GM21619 (cell line): ENCODE measurements at regions not wholly inside any gene's neighbourhood (a gene's known extent, or its start where the extent isn't known, plus 50 kb on each side); places are given as distances from the start of the nearest gene placed in this dataset.
"Not testable (repeated sequence)": the region's sequence is repeated elsewhere in the genome, so short reads cannot be mapped to it uniquely, and the experiment has no call there.

ENCODE experiments used
- ATAC-seq: cut with Tn5 transposase; IDR thresholded peaks from one replicate; pipeline ENCODE4 v1.9.1; 2021; ENCODE audit not compliant: unreplicated experiment

DNA sequence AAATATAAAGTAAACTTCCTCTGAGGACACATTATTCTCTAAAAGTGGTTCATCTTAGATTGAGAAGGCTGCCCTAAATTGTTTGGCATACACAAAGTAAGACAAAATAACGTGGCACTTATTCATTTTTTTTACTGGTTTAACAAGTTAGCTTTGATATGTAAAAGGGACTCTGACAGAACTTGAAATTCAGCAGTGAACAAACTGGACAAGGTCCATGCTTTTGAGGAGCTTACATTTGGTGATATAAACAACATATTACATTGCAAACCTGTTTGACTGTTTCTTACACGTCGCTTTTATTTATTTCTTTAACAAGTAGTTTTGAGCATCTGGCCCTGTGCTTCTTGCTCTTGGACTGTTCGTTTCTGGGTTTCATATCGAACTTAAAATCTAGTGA is 253.1 kb upstream of the POM121L12 start:
- ATAC-seq: no peak

DNA sequence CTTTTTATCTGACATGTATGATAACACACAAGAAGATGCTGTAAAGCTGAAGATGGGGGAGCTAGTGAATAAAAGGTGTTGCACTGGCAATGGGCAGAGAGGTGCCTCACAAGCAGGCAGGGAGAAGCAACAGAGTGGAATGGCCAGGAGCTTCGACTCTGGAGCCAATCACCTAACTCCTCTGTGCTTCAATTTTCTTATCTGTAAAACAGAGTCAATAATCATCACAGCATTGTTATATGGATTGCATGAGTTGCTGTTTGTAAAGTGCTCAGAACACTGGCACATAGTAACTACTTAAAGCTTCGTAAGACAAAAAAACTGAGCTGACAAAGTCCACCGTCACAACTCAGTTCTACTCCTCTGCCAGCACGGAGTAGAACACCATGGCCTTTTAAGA is 254.2 kb upstream of the POM121L12 start:
- ATAC-seq: no peak

DNA sequence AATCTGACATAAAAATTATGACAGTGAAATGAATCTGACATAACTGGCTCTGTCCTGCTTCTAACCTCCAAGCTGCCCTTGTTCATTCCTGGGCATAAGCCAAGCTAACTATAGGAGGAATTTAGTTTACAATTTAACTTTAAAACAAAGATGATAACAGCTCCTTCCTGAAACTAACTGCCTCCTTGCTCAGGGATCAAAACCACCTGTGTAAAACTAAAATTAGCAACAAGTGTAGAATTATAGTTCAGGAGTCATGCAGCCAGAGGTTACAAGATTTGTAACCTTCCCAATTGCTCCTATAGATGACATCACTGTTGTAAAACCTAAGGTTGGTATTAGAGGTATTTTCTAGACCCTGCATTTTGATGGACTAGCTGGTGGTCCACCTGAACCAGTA is 256.4 kb upstream of the POM121L12 start:
- ATAC-seq: no peak

DNA sequence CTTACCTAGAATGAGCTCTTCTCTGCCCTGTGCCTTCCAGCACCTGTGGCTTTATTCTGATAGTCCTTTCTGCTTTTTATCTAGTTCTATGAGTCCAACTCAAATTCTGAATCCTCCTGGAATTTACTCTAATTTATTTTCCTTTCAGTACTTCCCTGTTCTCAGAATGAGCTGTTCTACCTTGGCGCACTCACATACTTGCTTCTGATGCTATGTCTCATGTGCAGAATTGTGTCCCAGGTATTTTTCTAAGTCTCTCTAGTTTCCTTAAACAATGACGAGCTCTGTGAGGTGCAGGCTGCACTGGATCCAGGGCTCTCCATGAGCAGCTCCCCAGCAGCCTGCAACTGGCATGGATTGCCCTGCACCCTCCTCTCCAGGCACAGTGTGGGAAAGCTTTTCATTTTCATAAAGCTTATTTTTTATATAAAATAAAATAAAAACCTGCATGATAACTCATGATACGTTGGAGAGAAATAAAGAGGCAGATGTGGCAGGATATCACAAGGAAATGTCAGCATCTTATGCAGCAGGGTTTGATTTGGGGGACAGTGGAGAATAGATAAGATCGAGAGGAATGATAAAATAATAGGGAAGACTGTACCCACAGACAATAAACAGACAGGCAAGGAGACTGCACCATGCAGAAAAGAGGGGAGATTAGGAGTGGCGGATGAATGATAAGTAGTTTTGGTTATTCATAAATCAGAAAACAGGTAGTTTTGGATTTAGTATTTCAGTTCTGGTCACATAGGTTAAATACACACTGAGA is 258.2 kb upstream of the POM121L12 start:
- ATAC-seq: no peak

DNA sequence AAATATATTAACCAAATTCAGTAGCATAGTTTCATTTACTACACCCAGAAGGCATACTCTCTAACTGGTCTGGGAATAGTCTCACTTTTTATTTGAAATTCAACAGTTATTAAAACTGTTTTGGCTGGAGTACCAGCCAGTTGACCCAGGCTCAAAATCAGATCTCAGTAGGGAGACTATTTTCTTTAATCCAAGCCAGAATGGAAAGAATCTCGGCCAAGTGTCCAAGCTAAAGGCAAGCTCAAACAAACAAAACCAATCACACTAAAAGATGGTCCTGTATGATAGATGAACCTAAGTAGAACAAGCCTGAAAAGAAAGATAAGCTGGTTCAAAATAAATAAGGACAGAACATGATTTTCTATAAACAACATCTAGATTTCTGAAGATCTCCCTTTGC is 259.6 kb upstream of the POM121L12 start:
- ATAC-seq: no peak

DNA sequence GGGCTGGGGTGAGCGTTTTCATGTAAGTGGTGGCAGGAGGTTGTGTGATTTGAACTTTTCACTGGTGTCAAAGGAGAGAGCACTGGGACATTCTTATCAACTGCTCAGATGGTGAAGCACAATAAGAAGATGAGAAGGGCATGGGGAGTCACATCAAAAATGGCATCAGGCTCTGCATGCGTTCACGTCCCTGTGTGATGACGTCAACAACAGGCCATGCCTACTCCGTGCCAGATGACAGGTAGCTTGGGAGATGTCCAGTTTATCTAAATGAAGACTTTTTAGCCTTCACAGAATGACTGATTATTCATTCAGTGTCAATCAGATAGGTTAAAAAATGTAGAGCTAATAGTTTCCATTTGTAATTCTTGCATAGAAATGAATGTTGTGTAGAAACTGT is 264.3 kb upstream of the POM121L12 start:
- ATAC-seq: no peak

DNA sequence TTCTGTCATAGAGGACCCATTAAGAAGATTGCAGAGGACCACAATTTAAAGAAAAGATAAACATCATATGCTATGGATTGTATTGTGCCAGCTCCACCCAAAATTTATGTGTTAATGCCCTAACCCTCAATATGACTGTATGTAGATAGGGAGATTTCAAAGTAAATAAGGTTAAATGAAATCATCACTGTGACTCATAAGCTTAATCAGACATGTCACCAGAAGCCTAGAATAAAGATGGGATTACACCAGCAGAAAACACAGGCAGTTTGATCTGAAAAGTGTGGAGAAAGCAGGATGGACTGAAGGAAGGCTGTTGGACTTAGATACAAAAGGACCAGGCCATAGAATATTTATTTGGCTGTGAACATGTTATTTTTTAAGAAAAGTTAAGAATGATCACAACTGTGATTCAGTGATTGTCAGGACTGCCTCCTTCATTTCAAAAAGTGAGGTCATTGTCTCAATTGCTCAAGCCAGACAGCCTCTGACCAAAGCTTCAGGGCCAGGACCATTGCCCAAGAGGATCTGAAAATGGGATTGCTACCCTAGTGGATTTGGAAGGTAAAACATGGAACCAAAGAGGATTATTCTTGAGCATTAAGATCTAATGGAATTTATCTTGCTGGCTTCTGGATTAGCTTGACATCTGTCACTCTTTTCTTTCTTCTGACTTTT is 270.8 kb upstream of the POM121L12 start:
- ATAC-seq: no peak

DNA sequence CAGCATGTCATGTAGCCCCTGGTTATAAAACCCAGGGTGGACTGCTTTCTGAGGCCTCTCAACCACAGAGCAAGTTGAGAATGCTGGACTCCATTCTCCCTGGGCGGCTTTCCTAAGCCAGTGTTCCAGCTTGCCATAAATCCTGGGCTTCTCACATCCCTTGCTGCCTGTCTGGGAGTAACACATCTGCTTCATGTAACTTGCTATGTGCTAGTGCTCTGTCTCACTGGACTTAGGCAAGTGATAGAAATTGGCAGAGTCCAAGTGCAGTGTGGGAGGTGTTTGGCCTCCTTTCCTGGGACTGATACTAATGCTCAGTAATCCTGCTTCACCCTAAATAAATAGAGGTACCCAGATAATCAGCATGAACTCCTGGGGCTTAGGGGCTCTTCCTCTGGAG is 277.1 kb upstream of the POM121L12 start:
- no peak for ATAC-seq

DNA sequence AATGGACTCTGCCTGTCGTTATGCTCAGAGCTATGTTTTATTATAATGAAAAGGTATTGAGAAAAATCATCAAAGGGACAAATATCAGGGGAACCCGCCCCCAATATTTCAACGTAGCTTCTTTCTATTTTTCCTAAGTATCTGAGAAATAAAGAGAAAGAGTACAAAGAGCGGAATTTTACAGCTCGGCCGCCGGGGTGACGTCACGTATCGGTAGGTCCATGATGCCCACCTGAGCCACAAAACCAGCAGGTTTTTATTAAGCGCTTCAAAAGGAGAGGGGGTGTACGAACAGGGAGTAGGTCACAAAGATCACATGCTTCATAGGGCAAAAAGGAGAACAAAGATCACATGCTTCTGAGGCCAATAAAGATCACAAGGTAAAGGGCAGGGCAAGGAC is 281.6 kb upstream of the POM121L12 start:
- no peak for ATAC-seq

DNA sequence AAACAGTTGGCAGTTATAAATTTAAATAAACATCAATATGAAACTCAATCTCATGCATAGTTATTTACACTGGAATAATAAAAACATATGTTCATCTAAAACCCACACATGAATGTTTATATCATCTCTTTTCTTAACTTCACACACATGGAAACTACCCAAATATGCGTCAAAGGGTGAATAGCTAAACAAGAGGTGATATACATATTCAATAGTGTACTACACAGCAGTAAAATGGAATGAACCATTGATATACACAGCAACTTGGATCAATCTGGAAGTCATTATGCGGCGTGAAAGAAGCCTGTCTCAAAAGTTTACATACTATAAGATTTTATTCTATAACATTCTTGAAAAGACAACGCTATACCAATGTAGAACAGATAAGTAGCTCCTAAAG is 282.5 kb upstream of the POM121L12 start:
- no peak for ATAC-seq

DNA sequence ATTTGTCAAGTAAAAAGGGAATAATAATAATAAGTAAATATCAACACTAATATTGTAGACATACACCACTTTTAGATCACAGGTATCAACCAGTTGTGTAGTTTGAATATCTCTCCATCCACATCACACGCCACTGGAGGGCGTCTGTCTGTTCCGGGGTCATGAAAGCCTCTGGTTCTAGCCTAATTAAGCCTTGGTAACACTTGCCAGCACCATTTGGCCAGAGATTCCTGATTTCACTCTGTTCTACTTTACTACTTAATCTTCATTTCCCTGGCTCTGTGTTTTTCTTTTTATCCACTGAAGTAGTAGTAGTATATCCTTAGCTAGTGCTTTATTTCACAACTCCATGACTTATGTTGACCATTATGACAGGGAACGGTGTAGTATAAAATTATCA is 285.6 kb upstream of the POM121L12 start:
- ATAC-seq: no peak

DNA sequence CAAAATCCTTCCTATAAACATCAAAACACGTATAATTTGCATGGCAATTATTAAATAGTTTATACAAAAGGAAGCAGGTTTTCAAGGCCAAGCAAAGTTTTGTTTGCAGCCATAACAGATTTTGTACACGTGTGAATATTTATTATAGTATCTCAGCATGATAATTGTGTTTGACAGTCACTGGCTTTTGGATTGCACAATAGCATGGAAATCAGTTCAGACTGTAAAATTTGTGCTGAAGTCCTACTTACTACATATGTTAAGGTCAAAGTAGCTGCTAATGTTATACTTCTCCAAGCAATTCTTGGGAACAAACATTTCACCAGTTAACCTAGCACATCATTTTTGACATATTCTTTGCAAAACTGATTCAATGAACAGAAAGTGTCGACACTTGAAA is 287.6 kb upstream of the POM121L12 start:
- no peak for ATAC-seq

DNA sequence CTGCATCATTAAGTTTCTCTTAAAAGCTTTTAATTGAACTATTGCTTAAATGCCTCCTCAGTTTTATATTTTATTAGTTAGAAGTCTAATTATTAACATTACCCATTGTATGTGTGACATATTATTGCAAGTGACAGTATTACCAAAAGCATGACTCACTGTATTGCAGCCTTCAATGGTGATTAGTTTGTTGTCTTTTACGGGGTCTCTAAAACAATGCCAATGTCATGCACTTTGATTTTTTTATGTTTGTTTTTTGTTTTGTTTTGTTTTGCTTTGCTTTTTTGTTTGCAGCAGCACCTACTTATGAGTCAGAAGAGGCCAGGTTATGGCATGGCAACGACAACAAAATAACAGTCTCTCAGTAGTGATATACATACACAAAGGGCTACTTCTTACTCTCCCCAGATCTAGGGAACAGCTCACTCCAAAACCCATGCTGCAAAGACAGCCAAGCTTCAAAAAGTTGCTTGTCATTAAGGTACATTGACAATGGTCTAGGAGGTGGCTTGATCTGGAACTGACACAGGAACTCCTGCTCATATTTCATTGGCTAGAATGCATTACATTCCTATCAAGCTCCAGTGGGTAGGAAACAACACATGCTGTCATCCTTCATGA is 293.7 kb upstream of the POM121L12 start:
- ATAC-seq: no peak

DNA sequence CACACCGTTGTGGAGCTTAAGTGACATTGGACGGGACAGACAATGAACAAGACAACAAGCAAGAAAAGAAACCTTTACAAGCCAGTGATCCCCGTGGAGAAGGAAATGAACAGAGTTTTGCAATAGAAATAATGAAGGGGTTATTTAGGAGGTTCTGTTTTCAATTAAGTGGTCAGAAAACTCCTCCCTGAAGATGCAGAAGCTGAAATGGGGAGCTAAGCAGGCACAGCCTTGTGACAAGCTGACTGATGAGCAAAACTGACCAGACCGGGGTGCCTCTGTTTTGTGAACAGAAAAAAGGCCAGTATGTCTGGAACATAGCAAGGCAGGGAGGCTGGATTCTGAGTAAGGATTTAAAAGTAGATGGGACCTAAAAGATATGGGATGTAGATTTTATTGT is 299.8 kb upstream of the POM121L12 start:
- ATAC-seq: no peak

DNA sequence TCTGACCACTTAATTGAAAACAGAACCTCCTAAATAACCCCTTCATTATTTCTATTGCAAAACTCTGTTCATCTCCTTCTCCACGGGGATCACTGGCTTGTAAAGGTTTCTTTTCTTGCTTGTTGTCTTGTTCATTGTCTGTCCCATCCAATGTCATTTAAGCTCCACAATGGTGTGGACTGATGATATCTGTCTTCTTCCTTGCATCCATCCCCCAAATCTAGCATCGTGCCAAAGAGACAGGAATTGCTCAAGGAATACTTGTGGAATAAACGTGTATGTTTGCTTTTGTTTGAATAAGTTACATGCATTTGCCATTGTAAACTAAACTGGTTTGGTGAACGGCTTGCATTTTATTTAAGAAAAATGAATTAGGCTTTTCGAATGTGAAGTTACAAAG is 306.8 kb upstream of the POM121L12 start:
- not testable (repeated sequence) for ATAC-seq

DNA sequence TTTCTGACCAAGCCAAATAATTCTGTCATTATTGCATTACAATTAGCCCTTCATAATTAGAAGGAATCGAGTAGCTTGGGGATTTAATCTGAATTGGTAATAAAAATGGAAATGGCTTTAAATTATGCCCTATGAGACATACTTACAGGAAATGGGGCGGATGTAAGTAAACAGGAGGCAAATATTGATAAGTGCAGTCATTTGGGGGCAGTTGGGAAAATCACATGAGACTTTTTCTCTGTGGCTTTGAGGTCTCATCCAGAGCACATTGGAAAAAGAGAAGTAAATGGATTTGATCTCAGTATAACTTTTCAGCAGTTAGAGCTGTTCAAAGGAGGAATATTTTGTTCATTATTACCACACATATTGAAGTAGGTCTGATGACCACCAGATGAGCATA is 307.8 kb upstream of the POM121L12 start:
- no peak for ATAC-seq

DNA sequence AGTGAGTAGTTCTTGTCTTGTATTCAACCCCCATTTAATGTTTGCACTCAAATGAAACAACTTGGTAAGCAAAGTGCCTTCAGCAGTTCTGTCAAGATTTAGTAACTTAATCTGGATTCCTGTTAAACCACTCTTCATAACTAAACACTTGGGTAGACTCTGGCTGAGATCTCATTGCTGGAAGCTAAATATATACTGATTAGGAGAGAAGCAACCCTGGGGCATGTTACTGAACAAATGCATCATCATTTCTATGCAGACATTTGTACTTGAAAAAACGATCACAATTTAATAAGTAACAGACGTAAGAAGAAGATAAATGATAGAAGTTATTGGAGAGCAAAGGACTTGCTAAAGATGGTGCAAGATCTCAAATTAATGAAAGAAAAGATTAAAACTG is 308.4 kb upstream of the POM121L12 start:
- no peak for ATAC-seq

DNA sequence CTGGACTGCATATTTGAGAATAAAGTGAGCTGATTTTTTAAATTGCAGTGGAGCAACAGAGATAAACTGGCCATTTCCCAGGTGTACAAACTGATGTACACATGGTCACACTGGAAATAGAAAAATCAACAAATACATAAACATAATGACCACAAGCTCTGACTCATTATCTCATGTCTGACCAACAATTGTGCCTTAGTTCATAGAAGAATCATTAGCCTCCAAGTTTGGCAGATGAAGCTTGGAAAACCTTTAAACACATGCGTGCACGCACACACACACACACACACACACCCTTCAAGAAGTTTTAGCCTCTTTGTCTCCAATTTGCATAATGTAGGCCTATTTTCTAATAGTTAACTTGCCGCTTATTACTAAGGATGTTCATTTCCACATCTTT is 308.9 kb upstream of the POM121L12 start:
- ATAC-seq: no peak

DNA sequence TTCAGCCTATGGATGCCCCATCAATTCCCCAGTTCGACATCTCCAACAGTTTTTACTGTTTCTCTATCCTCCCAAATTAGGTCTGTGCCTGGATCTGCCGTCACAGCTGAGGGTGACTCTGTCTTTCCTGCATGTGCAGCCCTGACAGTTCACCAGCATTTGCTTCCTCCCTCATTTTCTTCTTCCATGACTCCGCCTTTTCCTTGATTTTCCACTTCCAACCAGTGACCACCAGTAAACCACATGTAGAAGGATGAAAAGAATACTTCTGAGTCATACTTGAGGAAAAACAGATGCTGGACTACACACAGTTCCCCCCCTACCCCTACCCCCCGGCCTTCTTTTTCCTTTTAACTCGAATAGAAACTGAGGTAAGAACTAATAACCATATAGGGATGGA is 311.8 kb upstream of the POM121L12 start:
- ATAC-seq: no peak

DNA sequence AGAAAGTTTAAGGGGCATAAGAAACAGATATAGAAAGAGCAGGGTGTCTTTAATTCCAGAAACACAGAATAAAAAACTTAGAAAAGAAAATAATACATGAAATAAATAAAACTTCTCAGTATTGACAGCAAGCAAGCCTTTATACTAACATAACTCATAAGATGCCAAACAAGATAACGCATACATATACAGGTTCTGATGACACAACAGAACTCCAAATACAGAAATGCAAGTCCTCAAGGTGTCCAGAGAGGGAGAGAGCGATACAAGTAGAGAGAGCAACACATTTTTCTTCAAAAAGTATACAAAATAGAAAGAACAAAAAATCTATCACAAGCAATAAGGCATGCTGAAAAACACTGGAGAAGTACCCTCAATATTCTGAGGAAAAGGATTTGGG is 314.6 kb upstream of the POM121L12 start:
- ATAC-seq: no peak

DNA sequence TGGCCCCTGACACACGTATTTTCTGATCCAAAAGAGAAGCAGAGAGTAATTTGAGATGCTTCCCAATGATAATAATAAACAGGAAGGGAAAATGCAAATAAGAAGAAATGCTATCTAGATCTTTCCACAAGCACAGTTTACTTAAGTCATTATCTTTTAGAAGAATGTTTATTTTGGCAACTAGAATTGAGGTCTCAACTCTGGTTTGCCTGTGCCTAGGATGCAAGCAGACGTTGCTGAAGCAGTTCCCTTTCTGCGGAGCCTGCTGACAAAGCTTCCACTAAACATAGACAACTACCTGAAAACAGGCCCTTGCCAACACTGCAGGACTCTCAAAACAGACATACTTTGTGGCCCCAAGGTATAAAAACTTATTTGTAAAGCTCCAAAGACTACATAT is 315.8 kb upstream of the POM121L12 start:
- ATAC-seq: no peak

DNA sequence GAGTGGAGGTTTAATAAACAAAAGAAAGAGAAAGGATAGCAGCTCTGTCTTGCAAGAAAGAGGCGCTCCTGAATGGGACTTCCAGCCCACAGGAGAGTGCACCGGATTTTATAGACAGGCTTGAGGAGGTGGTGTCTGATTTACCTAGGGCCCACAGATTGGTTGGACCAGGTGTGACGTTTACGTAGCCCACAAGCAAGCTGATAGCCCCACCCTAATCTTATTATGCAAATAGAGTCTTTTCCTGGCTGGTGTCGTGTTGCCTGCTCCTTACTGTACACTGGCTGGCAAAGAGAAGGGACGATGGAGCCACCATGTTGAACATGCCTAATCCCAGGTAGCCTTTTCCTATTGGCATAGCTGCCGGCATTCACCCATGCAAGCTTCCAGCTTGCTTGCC is 319.7 kb upstream of the POM121L12 start:
- ATAC-seq: no peak
